Vagina (tissue), 2 donors: ENCODE measurements at regions not wholly inside any gene's neighbourhood (a gene's known extent, or its start where the extent isn't known, plus 50 kb on each side); places are given as distances from the start of the nearest gene placed in this dataset.

Source experiments
- DNase-seq, 2 donors: peaks; one replicate each; pipeline ENCODE4 v3.0.0-alpha.2; 2017; ENCODE audit errors: extremely low spot score in 2 of 2
- H3K27ac ChIP-seq: fragments of 200-600 bp; sonication (generic); one replicate; pipeline ENCODE4 v1.5.1; 2019
- H3K27me3 ChIP-seq: fragments of 200-600 bp; sonication (generic); one replicate; pipeline ENCODE4 v1.5.1; 2019
- H3K36me3 ChIP-seq, 2 donors: fragments of 200-600 bp; sonication (generic); one replicate each; pipeline ENCODE4 v1.5.1; 2017 to 2019
- H3K4me1 ChIP-seq: fragments of 200-600 bp; sonication (generic); one replicate; pipeline ENCODE4 v1.5.1; 2019
- H3K4me3 ChIP-seq, 2 donors: fragments of 200-600 bp; sonication (generic); 1 replicate in 1 of 2; 2 replicates in 1 of 2; pipeline ENCODE4 v1.5.1; 2016 to 2019
- H3K9me3 ChIP-seq: fragments of 200-600 bp; sonication (generic); one replicate; pipeline ENCODE4 v1.5.1; 2019
- POLR2A ChIP-seq, 2 donors: fragments of 450-650 bp; IDR thresholded peaks; one replicate each; pipeline ENCODE4 v1.6.1; 2017; ENCODE audit warnings: antibody characterized with exemption in 2 of 2, mild to moderate bottlenecking in 2 of 2, moderate library complexity in 2 of 2
- POLR2AphosphoS5 ChIP-seq, 2 donors: sonication (generic); formaldehyde crosslinking; IDR thresholded peaks; one replicate each; pipeline ENCODE4 v1.9.0; 2017; ENCODE audit warnings: antibody characterized with exemption in 2 of 2, mild to moderate bottlenecking in 2 of 2, low read depth in 1 of 2; ENCODE audit not compliant: insufficient read depth in 1 of 2
- intact Hi-C: fragments of 100-400 bp; cut with DNase I; formaldehyde crosslinking; loops from one replicate; pipeline ENCODE4 v1.15.1; 2023
- TF ChIP-seq, protein P1 (sequence below), 3 experiments: fragments of 450-650 bp in 2 of 3; fragments of 200-600 bp in 1 of 3; sonication (generic) in 1 of 3; IDR thresholded peaks; one replicate each; pipeline ENCODE4 v1.5.1; 2017 to 2019; ENCODE audit warnings: antibody characterized with exemption in 3 of 3, mild to moderate bottlenecking in 2 of 3, moderate library complexity in 2 of 3

GRCh38 chr1:221873673-221874072, 131.8 kb upstream of the DUSP10 start:
- no peak overlapping the region for H3K4me3 ChIP-seq
- H3K27ac ChIP-seq = no peak overlapping the region
- H3K4me1 ChIP-seq = no peaks in the 10 kb centered on the region
- no peak for TF ChIP-seq POLR2A (IDR thresholded peaks at IDR 0.05)
- TF ChIP-seq POLR2AphosphoS5 (IDR thresholded peaks at IDR 0.05; ENCODE audit: insufficient read depth in 1 of 2, low read depth in 1 of 2) = no peak
- TF ChIP-seq, protein P1, sequence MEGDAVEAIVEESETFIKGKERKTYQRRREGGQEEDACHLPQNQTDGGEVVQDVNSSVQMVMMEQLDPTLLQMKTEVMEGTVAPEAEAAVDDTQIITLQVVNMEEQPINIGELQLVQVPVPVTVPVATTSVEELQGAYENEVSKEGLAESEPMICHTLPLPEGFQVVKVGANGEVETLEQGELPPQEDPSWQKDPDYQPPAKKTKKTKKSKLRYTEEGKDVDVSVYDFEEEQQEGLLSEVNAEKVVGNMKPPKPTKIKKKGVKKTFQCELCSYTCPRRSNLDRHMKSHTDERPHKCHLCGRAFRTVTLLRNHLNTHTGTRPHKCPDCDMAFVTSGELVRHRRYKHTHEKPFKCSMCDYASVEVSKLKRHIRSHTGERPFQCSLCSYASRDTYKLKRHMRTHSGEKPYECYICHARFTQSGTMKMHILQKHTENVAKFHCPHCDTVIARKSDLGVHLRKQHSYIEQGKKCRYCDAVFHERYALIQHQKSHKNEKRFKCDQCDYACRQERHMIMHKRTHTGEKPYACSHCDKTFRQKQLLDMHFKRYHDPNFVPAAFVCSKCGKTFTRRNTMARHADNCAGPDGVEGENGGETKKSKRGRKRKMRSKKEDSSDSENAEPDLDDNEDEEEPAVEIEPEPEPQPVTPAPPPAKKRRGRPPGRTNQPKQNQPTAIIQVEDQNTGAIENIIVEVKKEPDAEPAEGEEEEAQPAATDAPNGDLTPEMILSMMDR (IDR thresholded peaks at IDR 0.05) = no peak
- H3K27me3 ChIP-seq = no peaks in the 10 kb centered on the region
- no peak for DNase-seq
- intact Hi-C loops = no loop called here
- no peaks in the 10 kb centered on the region for H3K36me3 ChIP-seq
- no peaks in the 10 kb centered on the region for H3K9me3 ChIP-seq

DNA sequence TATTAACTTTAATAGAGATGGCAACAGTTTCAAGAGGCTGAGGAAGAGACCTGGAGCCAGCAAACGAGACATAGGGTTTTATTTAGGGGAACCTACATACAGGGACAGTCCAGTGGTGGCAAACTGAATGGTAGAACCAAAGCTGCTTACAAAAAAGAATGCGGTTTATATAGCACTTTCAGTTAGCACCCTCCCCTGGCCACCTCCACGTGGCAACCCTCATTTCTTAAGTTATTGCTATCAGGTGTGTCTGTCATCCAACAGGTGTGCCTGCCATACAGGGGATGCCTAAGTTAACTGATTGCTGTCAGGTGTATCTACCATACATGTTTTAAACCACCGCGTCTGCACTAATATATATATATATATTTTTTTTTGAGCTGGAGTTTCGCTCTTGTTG, 129.2 kb upstream of the DUSP10 start:
- H3K9me3 ChIP-seq = no peaks in the 10 kb centered on the region
- intact Hi-C loops = no loop called here
- H3K27ac ChIP-seq = no peak overlapping the region
- TF ChIP-seq POLR2A (IDR thresholded peaks at IDR 0.05) (no peak), POLR2AphosphoS5 (IDR thresholded peaks at IDR 0.05; ENCODE audit: insufficient read depth in 1 of 2, low read depth in 1 of 2) (no peak)
- TF ChIP-seq, protein P1 (IDR thresholded peaks at IDR 0.05) = no peak
- DNase-seq = no peak
- H3K27me3 ChIP-seq = no peaks in the 10 kb centered on the region
- H3K36me3 ChIP-seq = no peaks in the 10 kb centered on the region
- H3K4me1 ChIP-seq = no peaks in the 10 kb centered on the region
- no peak overlapping the region for H3K4me3 ChIP-seq

- intact Hi-C loops = loop anchor here (5.0 kb wide), 1 partner anchor 117 kb away; no protein-coding TSS in a partner anchor
- no peaks in the 10 kb centered on the region for H3K4me1 ChIP-seq
- no peaks in the 10 kb centered on the region for H3K9me3 ChIP-seq
- H3K4me3 ChIP-seq = no peak overlapping the region
- DNase-seq = no peak
- H3K36me3 ChIP-seq = no peaks in the 10 kb centered on the region
- TF ChIP-seq POLR2AphosphoS5 (IDR thresholded peaks at IDR 0.05; ENCODE audit: insufficient read depth in 1 of 2, low read depth in 1 of 2) = no peak
- TF ChIP-seq, protein P1 (IDR thresholded peaks at IDR 0.05) = no peak
- no peak for TF ChIP-seq POLR2A (IDR thresholded peaks at IDR 0.05)
- H3K27ac ChIP-seq = no peak overlapping the region
- H3K27me3 ChIP-seq = no peaks in the 10 kb centered on the region
Observed at GRCh38 chr1:221869779-221870178, 127.9 kb upstream of the DUSP10 start.

DNA sequence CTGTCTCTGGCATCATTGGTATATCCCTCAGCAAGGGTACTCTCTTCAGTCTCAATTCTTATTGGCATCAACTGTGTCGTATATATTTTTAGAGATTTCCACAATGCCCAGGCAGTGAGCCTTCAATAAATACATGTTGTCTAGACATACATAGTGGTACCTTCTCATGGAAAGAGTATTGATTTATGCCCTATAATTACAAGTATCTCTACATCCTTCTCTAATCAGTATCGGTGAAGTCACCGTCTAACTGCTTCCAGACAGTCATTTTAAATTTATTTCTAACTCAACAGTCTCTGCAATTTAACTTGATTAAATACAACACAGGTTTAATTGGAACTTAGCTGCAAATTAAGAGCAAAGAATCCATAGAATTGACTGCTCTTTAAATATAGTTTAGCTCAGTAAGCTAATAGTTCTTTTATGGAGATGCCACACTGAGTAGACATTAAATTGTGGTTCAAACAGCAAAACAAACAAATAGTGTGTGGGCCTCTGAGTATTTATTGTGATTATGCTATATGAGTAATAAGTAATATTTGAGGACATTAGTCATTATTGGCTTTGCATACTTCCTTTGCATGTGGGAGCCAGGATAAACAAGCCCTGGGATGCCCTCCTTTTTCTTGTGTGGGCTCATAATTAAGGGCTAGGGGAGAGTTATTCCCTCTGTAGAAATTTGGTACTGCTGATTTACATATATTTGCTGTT, 126.9 kb upstream of the DUSP10 start:
- no peak for DNase-seq
- Histone ChIP-seq H3K27me3 (no peaks in the 10 kb centered on the region), H3K4me3 (no peak overlapping the region), H3K4me1 (no peaks in the 10 kb centered on the region), H3K9me3 (no peaks in the 10 kb centered on the region), H3K36me3 (no peaks in the 10 kb centered on the region), H3K27ac (no peak overlapping the region)
- TF ChIP-seq POLR2A (IDR thresholded peaks at IDR 0.05) = no peak
- no peak for TF ChIP-seq POLR2AphosphoS5 (IDR thresholded peaks at IDR 0.05; ENCODE audit: insufficient read depth in 1 of 2, low read depth in 1 of 2)
- TF ChIP-seq, protein P1 (IDR thresholded peaks at IDR 0.05) = no peak
- intact Hi-C loops = loop anchor here (5.0 kb wide), 1 partner anchor 116 kb away; no protein-coding TSS in a partner anchor

DNA sequence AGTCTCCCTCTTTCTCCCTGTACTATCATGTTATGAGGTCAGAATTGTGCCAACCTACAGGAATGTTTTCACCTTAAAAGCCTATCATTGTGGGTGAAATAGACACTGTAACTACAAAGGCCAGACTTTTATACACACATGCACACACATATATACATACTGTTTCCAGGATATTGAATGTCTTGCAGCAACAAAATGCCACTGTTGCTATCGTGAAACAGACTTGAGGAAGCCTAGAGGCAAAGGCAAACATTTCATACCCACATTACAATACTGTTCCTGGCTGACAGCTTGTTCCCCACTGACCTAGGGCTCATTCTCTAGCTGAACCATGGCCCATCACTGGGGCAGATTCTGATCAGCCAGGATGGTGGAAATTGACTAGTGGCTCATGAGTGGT, 125.1 kb upstream of the DUSP10 start:
- DNase-seq = no peak
- H3K27ac ChIP-seq = no peak overlapping the region
- TF ChIP-seq, protein P1 (IDR thresholded peaks at IDR 0.05) = no peak
- no peak for TF ChIP-seq POLR2A (IDR thresholded peaks at IDR 0.05)
- TF ChIP-seq POLR2AphosphoS5 (IDR thresholded peaks at IDR 0.05; ENCODE audit: insufficient read depth in 1 of 2, low read depth in 1 of 2) = no peak
- H3K27me3 ChIP-seq = no peaks in the 10 kb centered on the region
- H3K9me3 ChIP-seq = no peaks in the 10 kb centered on the region
- intact Hi-C loops = loop anchor here (5.0 kb wide), 1 partner anchor 115 kb away; no protein-coding TSS in a partner anchor
- no peaks in the 10 kb centered on the region for H3K36me3 ChIP-seq
- H3K4me1 ChIP-seq = no peaks in the 10 kb centered on the region
- H3K4me3 ChIP-seq = no peak overlapping the region
